HG03575 (cell line): ENCODE measurements at regions not wholly inside any gene's neighbourhood (a gene's known extent, or its start where the extent isn't known, plus 50 kb on each side); places are given as distances from the start of the nearest gene placed in this dataset.
"Not testable (repeated sequence)": the region's sequence is repeated elsewhere in the genome, so short reads cannot be mapped to it uniquely, and the experiment has no call there.

Experiments used
- ATAC-seq: cut with Tn5 transposase; IDR thresholded peaks from one replicate; pipeline ENCODE4 v1.9.1; 2021; ENCODE audit not compliant: unreplicated experiment, insufficient number of reproducible peaks, low FRiP score; ENCODE audit errors: extremely low read depth

GRCh38 chr6:22132656-22133055 lies 164.2 kb downstream of the PRL start:
- no peak for ATAC-seq

GRCh38 chr6:22133357-22133756 lies 163.5 kb downstream of the PRL start:
- no peak for ATAC-seq

GRCh38 chr6:22134308-22134707 lies 162.5 kb downstream of the PRL start:
- no peak for ATAC-seq

- ATAC-seq: no peak
Observed at GRCh38 chr6:22135395-22135794, 161.4 kb downstream of the PRL start.

GRCh38 chr6:22140736-22141135 lies 156.1 kb downstream of the PRL start:
- ATAC-seq: not testable (repeated sequence)

GRCh38 chr6:22141241-22141745 lies 155.5 kb downstream of the PRL start:
- ATAC-seq: no peak

- ATAC-seq: no peak
Observed at GRCh38 chr6:22142856-22143255, 154.0 kb downstream of the PRL start.

GRCh38 chr6:22145376-22145775 lies 151.5 kb downstream of the PRL start:
- no peak for ATAC-seq

- ATAC-seq: no peak
Observed at GRCh38 chr6:22145823-22146677, 150.8 kb downstream of the PRL start.

- no peak for ATAC-seq
Observed at GRCh38 chr6:22146678-22146930, 150.2 kb downstream of the PRL start.

GRCh38 chr6:22146931-22147701 lies 149.7 kb downstream of the PRL start:
- no peak for ATAC-seq

- no peak for ATAC-seq
Observed at GRCh38 chr6:22147921-22148776, 148.7 kb downstream of the PRL start.

GRCh38 chr6:22149096-22149495 lies 147.7 kb downstream of the PRL start:
- ATAC-seq: no peak

GRCh38 chr6:22149501-22150367 lies 147.1 kb downstream of the PRL start:
- ATAC-seq: no peak

- ATAC-seq: no peak
Observed at GRCh38 chr6:22150368-22151035, 146.3 kb downstream of the PRL start.

GRCh38 chr6:22151892-22152291 lies 144.9 kb downstream of the PRL start:
- no peak for ATAC-seq

- no peak for ATAC-seq
Observed at GRCh38 chr6:22152841-22153240, 144.0 kb downstream of the PRL start.
